ENCODE measurements at regions not wholly inside any gene's neighbourhood (a gene's known extent, or its start where the extent isn't known, plus 50 kb on each side); places are given as distances from the start of the nearest gene placed in this dataset.

DNA sequence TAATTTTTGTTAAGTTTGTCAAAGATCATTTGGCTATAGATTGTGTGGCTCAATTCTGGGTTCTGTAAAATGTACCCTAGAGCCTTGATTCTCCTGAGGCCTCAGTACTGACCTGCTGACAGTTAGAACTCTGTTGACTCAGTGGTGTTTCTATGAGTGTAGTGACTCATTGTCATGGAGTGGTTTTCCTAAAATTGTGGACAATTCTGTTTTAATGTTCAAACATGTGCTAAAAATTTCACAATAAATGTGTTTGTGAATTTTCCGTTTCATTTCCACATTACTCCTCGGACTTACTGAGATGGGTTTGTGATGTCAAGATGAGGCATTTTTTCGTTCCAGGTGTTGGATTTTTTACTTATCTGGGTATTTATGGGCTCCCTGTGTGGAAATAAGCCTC is 695.9 kb downstream of the TMEM121 start:
- TF ChIP-seq CTCF (IDR thresholded peaks at IDR 0.05): no peak
- TF ChIP-seq POLR2A (IDR thresholded peaks at IDR 0.05): no peak
